Stromal cell of bone marrow (primary cell): ENCODE measurements at regions not wholly inside any gene's neighbourhood (a gene's known extent, or its start where the extent isn't known, plus 50 kb on each side); places are given as distances from the start of the nearest gene placed in this dataset.

Experiments
- DNase-seq: peaks from one replicate; pipeline ENCODE4 v3.0.0-alpha.2; 2012; ENCODE audit warnings: low read depth

- DNase-seq: no peak
Observed at GRCh38 chr13:34561033-34561432, 381.0 kb upstream of the NBEA start.

GRCh38 chr13:34567597-34567996 is 374.5 kb upstream of the NBEA start:
- DNase-seq: no peak

GRCh38 chr13:34570698-34571353 is 371.2 kb upstream of the NBEA start:
- no peak for DNase-seq

GRCh38 chr13:34571716-34572115 is 370.4 kb upstream of the NBEA start:
- no peak for DNase-seq

- peak; percentile 9 for DNase-seq
Observed at GRCh38 chr13:34577051-34577450, 365.0 kb upstream of the NBEA start.

GRCh38 chr13:34578471-34578870 is 363.6 kb upstream of the NBEA start:
- no peak for DNase-seq

- no peak for DNase-seq
Observed at GRCh38 chr13:34578917-34579316, 363.2 kb upstream of the NBEA start.

- DNase-seq: no peak
Observed at GRCh38 chr13:34583181-34583580, 358.9 kb upstream of the NBEA start.

- DNase-seq: no peak
Observed at GRCh38 chr13:34587576-34587975, 354.5 kb upstream of the NBEA start.

GRCh38 chr13:34588362-34588761 is 353.7 kb upstream of the NBEA start:
- DNase-seq: no peak

GRCh38 chr13:34589581-34589980 is 352.5 kb upstream of the NBEA start:
- no peak for DNase-seq

- DNase-seq: no peak
Observed at GRCh38 chr13:34591129-34591528, 350.9 kb upstream of the NBEA start.

GRCh38 chr13:34591900-34592529 is 350.1 kb upstream of the NBEA start:
- DNase-seq: no peak

- no peak for DNase-seq
Observed at GRCh38 chr13:34593658-34594057, 348.4 kb upstream of the NBEA start.

- no peak for DNase-seq
Observed at GRCh38 chr13:34594507-34594906, 347.6 kb upstream of the NBEA start.

- DNase-seq: no peak
Observed at GRCh38 chr13:34608331-34608730, 333.7 kb upstream of the NBEA start.

GRCh38 chr13:34611671-34612070 is 330.4 kb upstream of the NBEA start:
- no peak for DNase-seq

GRCh38 chr13:34617473-34618083 is 324.5 kb upstream of the NBEA start:
- DNase-seq: no peak

GRCh38 chr13:34618654-34619053 is 323.4 kb upstream of the NBEA start:
- no peak for DNase-seq

- DNase-seq: no peak
Observed at GRCh38 chr13:34619326-34619725, 322.7 kb upstream of the NBEA start.

GRCh38 chr13:34620074-34620850 is 321.8 kb upstream of the NBEA start:
- no peak for DNase-seq

GRCh38 chr13:34620862-34621261 is 321.2 kb upstream of the NBEA start:
- no peak for DNase-seq

- no peak for DNase-seq
Observed at GRCh38 chr13:34623331-34623730, 318.7 kb upstream of the NBEA start.
